IMR-90 (cell line): ENCODE measurements at regions not wholly inside any gene's neighbourhood (a gene's known extent, or its start where the extent isn't known, plus 50 kb on each side); places are given as distances from the start of the nearest gene placed in this dataset.

Experiments used
- ATAC-seq: fragments of 200-7000 bp; cut with Tn5 transposase; 2 replicates; pipeline ENCODE4 v1.9.1; 2020; ENCODE audit warnings: low read depth, mild to moderate bottlenecking, moderate library complexity
- BruUV-seq: library from RNA; stranded (reverse); fragments of 400-500 nt; replicated peaks from 2 replicates; lab custom pipeline; 2021; lab: Mats Ljungman, UMichigan
- CTCF ChIA-PET: fragments of 300-600 bp; formaldehyde crosslinking; extraction: SDS; loops from one replicate; lab custom pipeline; 2021; ENCODE audit warnings: antibody characterized with exemption; lab: Yijun Ruan, JAX
- POLR2A ChIA-PET: fragments of 300-600 bp; sonication (Branson Sonifier 250); formaldehyde crosslinking; loops from one replicate; lab custom pipeline; 2022; ENCODE audit warnings: antibody characterized with exemption; ENCODE audit not compliant: unreplicated experiment; lab: Charles Lee
- DNase-seq: peaks from one replicate; pipeline ENCODE4 v3.0.0; 2013
- H2AFZ ChIP-seq: replicated peaks from 2 replicates; pipeline ENCODE3; 2013; ENCODE audit warnings: low read length, mild to moderate bottlenecking; ENCODE audit not compliant: poor library complexity
- H2AK5ac ChIP-seq: 2 replicates; pipeline ENCODE4 v1.6.1; 2013; ENCODE audit warnings: low read depth, low read length, inconsistent platforms
- H2AK9ac ChIP-seq: replicated peaks from 2 replicates; pipeline ENCODE3; 2013; ENCODE audit warnings: mild to moderate bottlenecking, low read depth, low read length, moderate library complexity; ENCODE audit not compliant: poor library complexity
- H2BK120ac ChIP-seq: 2 replicates; pipeline ENCODE4 v1.6.1; 2013; ENCODE audit warnings: low read depth, low read length, inconsistent platforms
- H2BK15ac ChIP-seq: 3 replicates; pipeline ENCODE4 v1.6.1; 2013; ENCODE audit warnings: low read depth, low read length, inconsistent platforms
- H2BK20ac ChIP-seq: 2 replicates; pipeline ENCODE4 v1.6.1; 2013; ENCODE audit warnings: low read depth, mild to moderate bottlenecking, inconsistent platforms, low read length, moderate library complexity
- H2BK5ac ChIP-seq: 2 replicates; pipeline ENCODE4 v1.6.1; 2013; ENCODE audit warnings: mild to moderate bottlenecking, low read depth, low read length, inconsistent platforms; ENCODE audit not compliant: poor library complexity, severe bottlenecking
- H3K14ac ChIP-seq: replicated peaks from 2 replicates; pipeline ENCODE4 v1.6.1; 2013; ENCODE audit warnings: low read depth, low read length, inconsistent platforms
- H3K18ac ChIP-seq: 2 replicates; pipeline ENCODE4 v1.6.1; 2013; ENCODE audit warnings: low read depth, low read length, control low read depth
- H3K23ac ChIP-seq: 2 replicates; pipeline ENCODE4 v1.6.1; 2013; ENCODE audit warnings: low read depth, low read length, inconsistent platforms
- H3K27ac ChIP-seq: 2 replicates; pipeline ENCODE4 v1.5.1; 2013; ENCODE audit warnings: mild to moderate bottlenecking, control low read depth, low read length; ENCODE audit not compliant: insufficient read depth
- H3K27me3 ChIP-seq: 2 replicates; pipeline ENCODE4 v1.6.1; 2013; ENCODE audit warnings: low read length; ENCODE audit not compliant: control insufficient read depth, insufficient read depth
- H3K36me3 ChIP-seq: 2 replicates; pipeline ENCODE4 v1.6.1; 2013; ENCODE audit warnings: low read length, mixed read lengths; ENCODE audit not compliant: control insufficient read depth, insufficient read depth
- H3K4ac ChIP-seq: 2 replicates; pipeline ENCODE4 v1.6.1; 2013; ENCODE audit warnings: low read depth, low read length, inconsistent platforms
- H3K4me1 ChIP-seq: 2 replicates; pipeline ENCODE4 v1.6.1; 2013; ENCODE audit warnings: low read length, mixed read lengths; ENCODE audit not compliant: control insufficient read depth, insufficient read depth
- H3K4me2 ChIP-seq: 2 replicates; pipeline ENCODE4 v1.6.1; 2013; ENCODE audit warnings: low read depth, mild to moderate bottlenecking, control low read depth, low read length, moderate library complexity
- H3K4me3 ChIP-seq: 2 replicates; pipeline ENCODE4 v1.5.1; 2013; ENCODE audit warnings: low read depth, mild to moderate bottlenecking, control low read depth, low read length, moderate library complexity; ENCODE audit not compliant: insufficient read depth
- H3K56ac ChIP-seq: 2 replicates; pipeline ENCODE4 v1.6.1; 2013; ENCODE audit warnings: low read length, inconsistent platforms; ENCODE audit not compliant: insufficient read depth; ENCODE audit errors: extremely low read depth
- H3K79me1 ChIP-seq, 2 experiments: 2 replicates each; pipeline ENCODE4 v1.6.1; 2013; ENCODE audit warnings: low read length in 2 of 2, inconsistent platforms in 1 of 2, low read depth in 1 of 2
- H3K9ac ChIP-seq: 2 replicates; pipeline ENCODE4 v1.6.1; 2013; ENCODE audit warnings: low read depth, low read length, control low read depth
- H3K9me1 ChIP-seq: 2 replicates; pipeline ENCODE4 v1.6.1; 2013; ENCODE audit warnings: low read length, inconsistent platforms; ENCODE audit not compliant: insufficient read depth
- H3K9me3 ChIP-seq: 2 replicates; pipeline ENCODE4 v1.6.1; 2013; ENCODE audit warnings: low read length; ENCODE audit not compliant: control insufficient read depth, insufficient read depth
- H4K20me1 ChIP-seq: 2 replicates; pipeline ENCODE4 v1.6.1; 2013; ENCODE audit warnings: low read length, inconsistent platforms; ENCODE audit not compliant: insufficient read depth
- H4K5ac ChIP-seq: 2 replicates; pipeline ENCODE4 v1.6.1; 2013; ENCODE audit warnings: mild to moderate bottlenecking, low read depth, low read length, control low read depth
- H4K8ac ChIP-seq, 2 experiments: 2 replicates each; pipeline ENCODE4 v1.6.1; 2013; ENCODE audit warnings: low read depth in 2 of 2, low read length in 2 of 2, control low read depth in 1 of 2, inconsistent platforms in 1 of 2
- H4K91ac ChIP-seq: 2 replicates; pipeline ENCODE4 v1.6.1; 2013; ENCODE audit warnings: low read depth, low read length, inconsistent platforms; ENCODE audit not compliant: insufficient read depth
- BHLHE40 ChIP-seq: fragments of 150-350 bp; IDR thresholded peaks from 2 replicates; pipeline ENCODE4 v1.6.1; 2016; ENCODE audit warnings: mild to moderate bottlenecking, low read depth, low read length
- CEBPB ChIP-seq: IDR thresholded peaks from 2 replicates; pipeline ENCODE4 v1.6.1; 2012; ENCODE audit warnings: low read depth, low read length, improper control_type of control experiment
- CHD1 ChIP-seq: IDR thresholded peaks from 2 replicates; pipeline ENCODE4 v1.6.1; 2012; ENCODE audit warnings: low read depth, low read length, improper control_type of control experiment
- CTCF ChIP-seq: conservative IDR thresholded peaks from 2 replicates; pipeline ENCODE4 v1.5.1; 2012; ENCODE audit warnings: mild to moderate bottlenecking, low read depth, low read length, improper control_type of control experiment
- ELK1 ChIP-seq: fragments of 150-350 bp; IDR thresholded peaks from 2 replicates; pipeline ENCODE4 v1.6.1; 2016; ENCODE audit warnings: low read depth, mild to moderate bottlenecking, low read length, moderate library complexity, borderline replicate concordance
- FOS ChIP-seq: fragments of 150-350 bp; IDR thresholded peaks from 2 replicates; pipeline ENCODE4 v1.6.1; 2016; ENCODE audit warnings: low read depth, low read length
- MAFK ChIP-seq: IDR thresholded peaks from 2 replicates; pipeline ENCODE4 v1.6.1; 2012; ENCODE audit warnings: low read depth, low read length, improper control_type of control experiment
- MAZ ChIP-seq: IDR thresholded peaks from 2 replicates; pipeline ENCODE4 v1.6.1; 2012; ENCODE audit warnings: low read depth, mild to moderate bottlenecking, low read length, improper control_type of control experiment, moderate library complexity, borderline replicate concordance
- MXI1 ChIP-seq: IDR thresholded peaks from 2 replicates; pipeline ENCODE4 v1.6.1; 2012; ENCODE audit warnings: low read depth, mild to moderate bottlenecking, low read length, moderate library complexity, borderline replicate concordance
- NFE2L2 ChIP-seq: fragments of 150-350 bp; IDR thresholded peaks from 2 replicates; pipeline ENCODE4 v1.6.1; 2016; ENCODE audit warnings: low read depth, mild to moderate bottlenecking, low read length
- RAD21 ChIP-seq: IDR thresholded peaks from 2 replicates; pipeline ENCODE4 v1.6.1; 2012; ENCODE audit warnings: low read length, improper control_type of control experiment
- RCOR1 ChIP-seq: IDR thresholded peaks from 2 replicates; pipeline ENCODE4 v1.6.1; 2012; ENCODE audit warnings: mild to moderate bottlenecking, low read length, improper control_type of control experiment; ENCODE audit not compliant: insufficient replicate concordance
- RFX5 ChIP-seq: IDR thresholded peaks from 2 replicates; pipeline ENCODE4 v1.8.0; 2012; ENCODE audit warnings: low read depth, mild to moderate bottlenecking, low read length, moderate library complexity
- SMC3 ChIP-seq: fragments of 150-350 bp; IDR thresholded peaks from 2 replicates; pipeline ENCODE4 v1.6.1; 2016; ENCODE audit warnings: low read depth, mild to moderate bottlenecking, antibody characterized with exemption, low read length, moderate library complexity
- USF2 ChIP-seq: fragments of 150-350 bp; IDR thresholded peaks from 2 replicates; pipeline ENCODE4 v1.6.1; 2017; ENCODE audit warnings: mild to moderate bottlenecking, antibody characterized with exemption, low read length, low read depth
- WGBS, 2 experiments: methylation state at CpG; one replicate each; pipeline versions ENCODE4 v1.1.5 to v1.1.7; 2013; ENCODE audit warnings: missing lambda C conversion rate in 2 of 2; ENCODE audit not compliant: insufficient read length in 1 of 2; ENCODE audit errors: extremely low coverage in 2 of 2; 5-methylcytosine and 5-hydroxymethylcytosine counted together
- dilution Hi-C: fragments of 300-500 bp; cut with HindIII; formaldehyde crosslinking; loops from one replicate; pipeline ENCODE4 v1.14.3; 2018; ENCODE audit warnings: low sequenced_read_pairs; ENCODE audit not compliant: unreplicated experiment
- in situ Hi-C: fragments of 300-500 bp; cut with MboI; formaldehyde crosslinking; loops from 3 replicates; pipeline ENCODE4 v1.14.3; 2019; ENCODE audit warnings: low sequenced_read_pairs, inconsistent platforms, mixed read lengths
- intact Hi-C: fragments of 100-400 bp; cut with micrococcal nuclease; formaldehyde crosslinking; loops from 2 replicates; pipeline ENCODE4 v1.10.0; 2022

GRCh38 chr7:85764034-85764433 is 577.2 kb upstream of the SEMA3D start:
- H2AK9ac ChIP-seq, result no peak overlapping the region
- no peak overlapping the region for H3K14ac ChIP-seq
- in situ Hi-C loops, result no loop called here
- TF ChIP-seq SMC3 (no peak), RFX5 (no peak), MAZ (no peak), CEBPB (no peak), FOS (no peak), MXI1 (no peak), USF2 (no peak), ELK1 (no peak), MAFK (no peak), RCOR1 (no peak), BHLHE40 (no peak), CTCF (no peak), NFE2L2 (no peak), RAD21 (no peak), CHD1 (no peak)
- ChIA-PET CTCF (no interaction called here), POLR2A (no interaction called here)
- H3K56ac ChIP-seq, result no peak overlapping the region
- DNase-seq (no peak), ATAC-seq (no peak)
- no peaks in the 10 kb centered on the region for H3K9me3 ChIP-seq
- no peaks in the 10 kb centered on the region for H3K27me3 ChIP-seq
- H3K18ac ChIP-seq, result no peak overlapping the region
- no peak overlapping the region for H4K5ac ChIP-seq
- no peaks in the 10 kb centered on the region for H3K36me3 ChIP-seq
- H3K4ac ChIP-seq, result no peak overlapping the region
- WGBS, 2 experiments, result no CpG with 5 or more reads among the region's 2 CpGs
- dilution Hi-C loops, result no loop called here
- H3K9ac ChIP-seq, result no peak overlapping the region
- no TSS peak for BruUV-seq
- H2BK15ac ChIP-seq, result no peak overlapping the region
- no peak overlapping the region for H2BK20ac ChIP-seq
- H3K79me1 ChIP-seq, result no peaks in the 10 kb centered on the region
- H2AK5ac ChIP-seq, result no peak overlapping the region
- no peak overlapping the region for H3K23ac ChIP-seq
- intact Hi-C loops, result no loop called here
- no peak overlapping the region for H3K4me2 ChIP-seq
- H4K20me1 ChIP-seq, result no peaks in the 10 kb centered on the region
- H3K27ac ChIP-seq, result no peak overlapping the region
- no peak overlapping the region for H2AFZ ChIP-seq
- H3K9me1 ChIP-seq, result no peaks in the 10 kb centered on the region
- no peak overlapping the region for H4K8ac ChIP-seq
- H2BK5ac ChIP-seq, result no peak overlapping the region
- no peaks in the 10 kb centered on the region for H3K4me1 ChIP-seq
- no peak overlapping the region for H2BK120ac ChIP-seq
- H4K91ac ChIP-seq, result no peak overlapping the region
- H3K4me3 ChIP-seq, result no peak overlapping the region
